ENCODE measurements at regions not wholly inside any gene's neighbourhood (a gene's known extent, or its start where the extent isn't known, plus 50 kb on each side); places are given as distances from the start of the nearest gene placed in this dataset.
A peak's percentile ranks its signal among the peaks of the same experiment; 100 is the strongest.

GRCh38 chr12:115464111-115464581 is 780.2 kb upstream of the TBX3 start:
- Histone ChIP-seq H3K23me2 (ENCODE audit: low read depth, low read length) (no peaks in the 10 kb centered on the region), H3K4me3 (ENCODE audit: extremely low read depth in 1 of 4, insufficient read depth in 2 of 4, low read depth in 3 of 4, low read length in 4 of 4) (no peak overlapping the region), H2BK120ac (replicated peaks; ENCODE audit: low read depth, low read length) (no peak overlapping the region), H3K36me3 (ENCODE audit: control insufficient read depth in 2 of 4, insufficient read depth in 4 of 4, low read length in 3 of 4) (no peaks in the 10 kb centered on the region), H3K18ac (ENCODE audit: extremely low read depth, low read length) (no peak overlapping the region; the same call in 1 of the 2 replicates), H2AFZ (ENCODE audit: low read length) (peak overlapping the region; percentile 79; the same call in 1 of the 2 replicates), H3K27me3 (replicated peaks in 1 of 4; ENCODE audit: control insufficient read depth in 3 of 4, extremely low read depth in 1 of 4, insufficient read depth in 3 of 4, low read length in 3 of 4) (no peaks in the 10 kb centered on the region), H3K4me2 (ENCODE audit: insufficient read depth in 1 of 2, low read depth in 2 of 2, low read length in 2 of 2) (no peak overlapping the region), H3K23ac (ENCODE audit: insufficient read length) (no peak overlapping the region), H3K4me1 (replicated peaks in 1 of 4; ENCODE audit: control insufficient read depth in 3 of 4, insufficient read depth in 4 of 4, low read length in 3 of 4) (peaks cover 0 to 3% (median 0%) of the 10 kb centered on the region in 4 experiments; a peak in 3 of 7 replicates), H3K14ac (ENCODE audit: insufficient read length) (no peak overlapping the region), H4K91ac (replicated peaks; ENCODE audit: insufficient read length, low read length) (no peak overlapping the region), H2BK15ac (ENCODE audit: low read length) (0 out of 2 replicates have a peak overlapping the region, but pooled peaks have one; percentile 22), H2BK12ac (ENCODE audit: low read depth, low read length) (no peak overlapping the region), H4K8ac (ENCODE audit: extremely low read depth, insufficient read depth, low read length) (no peak overlapping the region), H2AK5ac (ENCODE audit: low read depth, low read length) (no peak overlapping the region), H3K27ac (ENCODE audit: low read depth, low read length) (no peak overlapping the region), H3K79me1 (ENCODE audit: low read depth, low read length) (no peaks in the 10 kb centered on the region), H4K20me1 (replicated peaks in 1 of 2; ENCODE audit: control insufficient read depth in 1 of 2, insufficient read depth in 2 of 2, low read length in 2 of 2) (no peaks in the 10 kb centered on the region), H3K56ac (replicated peaks; ENCODE audit: insufficient read length, low read depth, low read length) (no peak overlapping the region), H3K9me3 (ENCODE audit: insufficient read depth in 2 of 2, low read depth in 1 of 2, low read length in 1 of 2) (no peaks in the 10 kb centered on the region), H4K5ac (ENCODE audit: insufficient read length, low read depth, low read length) (no peak overlapping the region), H3K79me2 (ENCODE audit: control insufficient read depth in 1 of 2, insufficient read depth in 2 of 2, low read length in 2 of 2) (no peaks in the 10 kb centered on the region), H3K9ac (replicated peaks in 1 of 4; ENCODE audit: extremely low read depth in 1 of 4, low read depth in 3 of 4, low read length in 3 of 4) (no peak overlapping the region), H2BK20ac (ENCODE audit: low read length) (no peak overlapping the region), H2BK5ac (ENCODE audit: low read depth, low read length) (no peak overlapping the region), H3K4ac (replicated peaks; ENCODE audit: insufficient read length, low read depth, low read length) (no peak overlapping the region)
- ChIA-PET POLR2A (ENCODE audit: partially characterized antibody) (no interaction called here), CTCF (ENCODE audit: partially characterized antibody) (interaction anchor here (0.6 to 0.7 kb wide), 2 partner anchors 802 to 1468 kb away, joined by 3 read pairs; no protein-coding TSS in a partner anchor)
- no peak for FAIRE-seq
- WGBS, 2 experiments (ENCODE audit: extremely low coverage in 1 of 2, insufficient coverage in 1 of 2, insufficient read length in 1 of 2, insufficient replicate concordance in 2 of 2, low coverage in 1 of 2, low lambda C conversion rate in 2 of 2, missing lambda C conversion rate in 1 of 2), result 93% methylated on average over 9 of the region's 9 CpGs; no CpG with 5 or more reads in 1 of the 2 experiments
- DNase-seq (ENCODE audit: low read depth in 1 of 2, low spot score in 2 of 2), result no peak
- TF ChIP-seq GABPA (IDR thresholded peaks at IDR 0.05; ENCODE audit: borderline replicate concordance, insufficient read depth, low read length), result no peak
- TF ChIP-seq GTF2F1 (IDR thresholded peaks at IDR 0.05; ENCODE audit: borderline replicate concordance, low read depth, low read length), result no peak
- TF ChIP-seq CEBPB (IDR thresholded peaks at IDR 0.05; ENCODE audit: low read depth, low read length), result no peak
- TF ChIP-seq RFX5 (IDR thresholded peaks at IDR 0.05; ENCODE audit: borderline replicate concordance, low read depth, low read length), result no peak
- no peak for TF ChIP-seq JUND (IDR thresholded peaks at IDR 0.05; ENCODE audit: low read length)
- TF ChIP-seq BACH1 (IDR thresholded peaks at IDR 0.05; ENCODE audit: low read length), result no peak
- TF ChIP-seq EGR1 (IDR thresholded peaks at IDR 0.05; ENCODE audit: borderline replicate concordance, low read depth, low read length), result no peak
- no peak for TF ChIP-seq KDM4A (IDR thresholded peaks at IDR 0.05; ENCODE audit: low read depth, low read length, severe bottlenecking)
- no peak for TF ChIP-seq TBP (IDR thresholded peaks at IDR 0.05; ENCODE audit: low read depth, low read length)
- no peak for TF ChIP-seq E2F6 (IDR thresholded peaks at IDR 0.05)

Data from H1 (cell line).